ENCODE measurements at regions not wholly inside any gene's neighbourhood (a gene's known extent, or its start where the extent isn't known, plus 50 kb on each side); places are given as distances from the start of the nearest gene placed in this dataset.

DNA sequence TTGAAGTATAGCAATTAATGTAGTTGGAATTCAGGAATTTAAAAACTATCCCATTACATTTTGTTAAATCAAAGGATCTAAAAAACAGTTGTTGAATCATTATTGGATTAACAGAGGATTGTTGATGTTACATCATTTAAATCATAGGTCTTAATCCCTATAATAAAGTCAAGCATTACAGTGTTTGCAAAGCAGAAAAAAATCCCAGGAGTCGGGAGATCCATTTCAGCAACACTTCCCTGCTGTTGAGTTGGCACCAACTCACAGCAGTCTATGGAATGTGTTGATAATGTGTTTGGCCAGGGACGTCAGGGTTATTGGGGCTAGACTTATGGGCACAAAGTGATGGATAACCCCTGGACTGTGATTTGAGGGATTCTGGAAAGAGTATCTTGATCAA is 99.1 kb upstream of the TMTC1 start:
- no peak for DNase-seq (ENCODE audit: low read depth)

GRCh38 chr12:29880987-29881386 is 97.2 kb upstream of the TMTC1 start:
- DNase-seq (ENCODE audit: low read depth), result no peak

DNA sequence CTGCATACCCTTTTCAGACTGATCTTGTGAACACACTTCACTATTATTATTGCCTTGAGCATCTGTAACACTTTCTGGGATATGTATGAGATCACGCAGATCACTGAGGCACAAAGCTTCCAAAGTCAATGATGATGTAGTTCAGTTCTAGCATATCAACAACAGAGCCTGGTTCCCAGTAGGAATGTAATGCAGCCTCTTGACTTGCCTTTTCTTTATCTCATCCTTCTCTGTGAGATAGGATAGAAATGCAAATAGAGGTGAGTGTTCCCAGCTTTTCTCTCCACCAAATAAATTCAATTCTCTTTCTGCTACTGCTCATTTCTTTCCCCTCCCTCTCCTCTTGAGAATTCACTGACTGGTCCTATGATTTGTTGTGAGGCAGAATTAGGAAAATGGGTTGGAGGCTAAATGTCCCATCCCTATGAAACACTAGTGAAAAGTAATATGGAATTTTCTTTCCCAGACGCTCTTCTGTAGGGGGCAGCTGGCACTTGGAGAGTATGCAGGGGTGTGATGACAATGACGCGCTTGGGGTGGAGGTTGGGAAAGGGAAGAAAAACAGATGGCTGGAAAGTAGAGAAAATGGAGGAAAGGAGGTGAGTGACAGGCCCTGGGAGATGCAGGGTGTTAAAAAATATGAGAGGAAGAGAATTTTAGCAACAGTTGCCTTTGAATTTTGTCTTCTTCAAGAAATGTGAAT is 96.0 kb upstream of the TMTC1 start:
- no peak for DNase-seq (ENCODE audit: low read depth)

GRCh38 chr12:29869946-29870345 is 86.2 kb upstream of the TMTC1 start:
- DNase-seq (ENCODE audit: low read depth), result no peak

- no peak for DNase-seq (ENCODE audit: low read depth)
Observed at GRCh38 chr12:29867823-29868222, 84.1 kb upstream of the TMTC1 start.

DNA sequence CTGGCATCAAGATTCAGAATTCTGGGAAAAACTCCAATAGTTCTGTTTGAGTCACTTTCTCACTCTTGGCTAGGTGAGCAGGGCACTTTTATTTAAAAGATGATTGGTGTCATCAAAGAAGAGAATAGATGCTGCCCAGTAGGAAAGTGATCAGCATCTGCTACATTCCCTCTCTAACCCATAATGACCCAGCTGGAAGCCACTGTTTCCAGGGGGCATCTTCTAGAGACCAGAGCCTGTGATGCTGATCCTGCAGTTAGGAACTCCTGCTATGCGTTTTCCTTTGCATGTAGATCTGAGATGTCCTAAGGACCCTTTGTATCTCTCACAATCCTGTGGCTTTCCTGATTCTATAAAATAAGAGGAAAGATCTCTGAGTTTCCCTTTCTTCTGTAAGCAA is 79.9 kb upstream of the TMTC1 start:
- DNase-seq (ENCODE audit: low read depth), result no peak

GRCh38 chr12:29858270-29858786 is 74.6 kb upstream of the TMTC1 start:
- DNase-seq (ENCODE audit: low read depth), result no peak

- DNase-seq (ENCODE audit: low read depth), result no peak
Observed at GRCh38 chr12:29847246-29847645, 63.5 kb upstream of the TMTC1 start.

- DNase-seq (ENCODE audit: low read depth), result no peak
Observed at GRCh38 chr12:29844667-29845066, 60.9 kb upstream of the TMTC1 start.

- no peak for DNase-seq (ENCODE audit: low read depth)
Observed at GRCh38 chr12:29843036-29843435, 59.3 kb upstream of the TMTC1 start.

GRCh38 chr12:29838768-29839167 is 55.0 kb upstream of the TMTC1 start:
- DNase-seq (ENCODE audit: low read depth), result no peak
